A204.1 (cell line): ENCODE measurements at regions not wholly inside any gene's neighbourhood (a gene's known extent, or its start where the extent isn't known, plus 50 kb on each side); places are given as distances from the start of the nearest gene placed in this dataset.

Experiments
- FAIRE-seq: peaks from 2 replicates; lab custom pipeline; 2012; peaks lifted over from hg19 to GRCh38; lab: Jason Lieb, UNC

- FAIRE-seq, result no peak
Measured at GRCh38 chr12:93154753-93155480, 222.8 kb upstream of the NUDT4 start.

GRCh38 chr12:93156086-93156716, 221.5 kb upstream of the NUDT4 start:
- no peak for FAIRE-seq

- FAIRE-seq, result no peak
Measured at GRCh38 chr12:93157279-93157678, 220.4 kb upstream of the NUDT4 start.

GRCh38 chr12:93158065-93158843, 219.5 kb upstream of the NUDT4 start:
- FAIRE-seq, result no peak

GRCh38 chr12:93163260-93164036, 214.3 kb upstream of the NUDT4 start:
- FAIRE-seq, result no peak

- no peak for FAIRE-seq
Measured at GRCh38 chr12:93164103-93164880, 213.4 kb upstream of the NUDT4 start.

- FAIRE-seq, result no peak
Measured at GRCh38 chr12:93165384-93165932, 212.3 kb upstream of the NUDT4 start.

- FAIRE-seq, result no peak
Measured at GRCh38 chr12:93166541-93167307, 211.0 kb upstream of the NUDT4 start.

- no peak for FAIRE-seq
Measured at GRCh38 chr12:93167331-93167730, 210.4 kb upstream of the NUDT4 start.

GRCh38 chr12:93167841-93168492, 209.8 kb upstream of the NUDT4 start:
- no peak for FAIRE-seq

GRCh38 chr12:93168751-93169150, 209.0 kb upstream of the NUDT4 start:
- FAIRE-seq, result no peak

- no peak for FAIRE-seq
Measured at GRCh38 chr12:93169536-93169935, 208.2 kb upstream of the NUDT4 start.

- FAIRE-seq, result no peak
Measured at GRCh38 chr12:93170928-93171327, 206.8 kb upstream of the NUDT4 start.

GRCh38 chr12:93173178-93173957, 204.4 kb upstream of the NUDT4 start:
- FAIRE-seq, result no peak

GRCh38 chr12:93174048-93174447, 203.7 kb upstream of the NUDT4 start:
- no peak for FAIRE-seq

GRCh38 chr12:93174473-93174872, 203.3 kb upstream of the NUDT4 start:
- FAIRE-seq, result no peak

- FAIRE-seq, result no peak
Measured at GRCh38 chr12:93176165-93176564, 201.6 kb upstream of the NUDT4 start.

- no peak for FAIRE-seq
Measured at GRCh38 chr12:93176610-93177126, 201.1 kb upstream of the NUDT4 start.
